ENCODE measurements at regions not wholly inside any gene's neighbourhood (a gene's known extent, or its start where the extent isn't known, plus 50 kb on each side); places are given as distances from the start of the nearest gene placed in this dataset.

DNA sequence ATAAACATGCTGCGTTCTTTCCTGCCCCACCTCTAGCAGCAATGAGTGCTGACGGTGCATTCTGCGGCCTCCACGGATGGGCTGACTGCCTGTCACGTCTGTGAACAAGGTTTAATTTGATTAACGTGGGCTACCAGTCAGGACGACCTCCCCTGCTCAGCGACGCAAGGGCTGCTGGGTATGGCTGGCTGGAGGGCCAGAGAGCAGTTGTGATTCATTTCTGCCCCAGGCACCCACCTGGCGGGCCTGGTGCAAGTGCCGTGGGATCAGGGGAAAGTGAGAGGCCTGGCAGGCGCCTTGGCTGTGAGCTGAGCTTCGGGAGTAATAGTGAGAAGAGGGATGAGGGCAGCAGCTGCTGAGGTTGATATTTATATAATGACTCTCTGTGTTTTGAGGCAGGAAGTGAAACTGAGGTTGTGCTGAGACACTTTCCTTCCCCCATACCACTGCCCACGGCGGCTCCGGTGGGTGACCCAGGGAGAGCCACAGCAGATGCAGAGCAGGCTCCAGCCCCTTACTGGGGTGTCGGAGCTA, 190.4 kb upstream of the BCL6 start (continued):
- TF ChIP-seq, protein P1, sequence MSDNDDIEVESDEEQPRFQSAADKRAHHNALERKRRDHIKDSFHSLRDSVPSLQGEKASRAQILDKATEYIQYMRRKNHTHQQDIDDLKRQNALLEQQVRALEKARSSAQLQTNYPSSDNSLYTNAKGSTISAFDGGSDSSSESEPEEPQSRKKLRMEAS (IDR thresholded peaks at IDR 0.05; ENCODE audit: low read depth, low read length) = no peak; the same call in 1 of the 2 replicates
- TF ChIP-seq RCOR1 (conservative IDR thresholded peaks at IDR 0.05; ENCODE audit: low read depth, low read length) (peak; percentile 68; the same call in 1 of the 2 replicates), WRNIP1 (IDR thresholded peaks at IDR 0.05; ENCODE audit: borderline replicate concordance, low read depth, low read length) (no peak), PAX8 (IDR thresholded peaks at IDR 0.05) (no peak)

DNA sequence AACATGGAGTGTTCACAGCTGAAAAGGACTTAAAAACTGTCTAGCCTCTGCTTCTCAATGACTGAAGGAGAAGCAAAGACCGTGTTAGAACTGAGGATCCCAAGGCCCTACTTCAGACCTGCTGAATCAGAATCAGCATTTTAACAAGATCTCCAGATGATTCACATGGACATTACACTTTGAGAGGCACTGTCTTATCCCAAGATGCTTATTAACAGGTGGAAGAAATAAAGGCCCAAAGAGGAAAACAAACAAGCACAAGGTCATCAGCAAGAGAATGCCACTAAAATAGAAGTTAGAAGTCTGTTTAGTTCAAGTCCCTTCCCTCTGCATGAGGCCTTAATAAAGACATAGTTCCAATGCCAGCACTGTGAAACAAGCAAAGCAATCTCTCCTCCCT, 191.4 kb upstream of the BCL6 start:
- WGBS (ENCODE audit: insufficient coverage, insufficient replicate concordance, low lambda C conversion rate, missing lambda C conversion rate) = 64% methylated on average over 1 of the region's 1 CpG
- intact Hi-C loops (cut with micrococcal nuclease; ENCODE audit: unreplicated experiment) = loop anchor here (1.0 kb wide), 1 partner anchor 17 kb away; no protein-coding TSS in a partner anchor
- TF ChIP-seq PAX5 (IDR thresholded peaks at IDR 0.05; ENCODE audit: borderline replicate concordance, low read depth, low read length) (no peak), NFIC (IDR thresholded peaks at IDR 0.05; ENCODE audit: low read depth, low read length) (no peak)
- RAD21 ChIA-PET (ENCODE audit: unreplicated experiment) = no interaction called here
- Histone ChIP-seq H3K4me1 (ENCODE audit: control insufficient read depth, insufficient read depth, low read length) (peaks cover 19% of the 10 kb centered on the region), H3K27ac (ENCODE audit: control insufficient read depth, insufficient read depth) (no peak overlapping the region), H2AFZ (ENCODE audit: control insufficient read depth, low read depth, low read length) (no peak overlapping the region), H3K4me2 (ENCODE audit: control insufficient read depth, insufficient read depth) (no peak overlapping the region), H3K27me3 (replicated peaks in 1 of 2; ENCODE audit: control insufficient read depth in 2 of 2, insufficient read depth in 2 of 2, low read length in 1 of 2) (peaks cover 2 to 4% of the 10 kb centered on the region in 2 experiments; a peak in 3 of 4 replicates), H3K36me3 (ENCODE audit: control insufficient read depth in 2 of 2, insufficient read depth in 2 of 2, low read length in 1 of 2) (no peaks in the 10 kb centered on the region), H4K20me1 (ENCODE audit: control insufficient read depth, insufficient read depth) (no peaks in the 10 kb centered on the region; the same call in 1 of the 2 replicates), H3K9me3 (replicated peaks; ENCODE audit: control insufficient read depth, insufficient read depth, low read length) (no peaks in the 10 kb centered on the region; the same call in 2 of the 3 replicates), H3K79me2 (ENCODE audit: control insufficient read depth, insufficient read depth, low read length) (no peaks in the 10 kb centered on the region), H3K4me3 (no peak overlapping the region), H3K9ac (ENCODE audit: control insufficient read depth, insufficient read depth, low read length) (no peak overlapping the region)
- in situ Hi-C loops (cut with MboI) = no loop called here
- BruUV-seq (replicated peaks) = no TSS peak
- SMC1A ChIA-PET (ENCODE audit: uncharacterized antibody, unreplicated experiment) = interaction anchor here (0.7 to 1.4 kb wide), 4 partner anchors 9 to 197 kb away, joined by 3 to 5 read pairs (median 4); no protein-coding TSS in a partner anchor
- CTCF ChIA-PET = interaction anchor here (2.6 kb wide), 1 partner anchor 189 kb away, joined by 13 read pairs; no protein-coding TSS in a partner anchor
- FAIRE-seq = no peak
- ATAC-seq = no peak
- no peak for DNase-seq (ENCODE audit: low read depth, low spot score)
- POLR2A ChIA-PET = no interaction called here
